Mucosa of descending colon (tissue), 3 donors: ENCODE measurements at regions not wholly inside any gene's neighbourhood (a gene's known extent, or its start where the extent isn't known, plus 50 kb on each side); places are given as distances from the start of the nearest gene placed in this dataset.
A peak's percentile ranks its signal among the peaks of the same experiment; 100 is the strongest.
"Not testable (repeated sequence)": the region's sequence is repeated elsewhere in the genome, so short reads cannot be mapped to it uniquely, and the experiment has no call there.

Source experiments
- ATAC-seq: fragments of 200-7000 bp; cut with Tn5 transposase; one replicate; pipeline ENCODE4 v1.9.1; 2020; ENCODE audit warnings: mild to moderate bottlenecking, moderate library complexity
- DNase-seq, 3 donors: peaks; one replicate each; pipeline ENCODE4 v3.0.0-alpha.2; 2020
- H3K36me3 ChIP-seq: fragments of 200-600 bp; one replicate; pipeline ENCODE4 v1.8.0; 2021; ENCODE audit warnings: low read depth, mild to moderate bottlenecking
- H3K4me1 ChIP-seq: fragments of 200-600 bp; one replicate; pipeline ENCODE4 v1.8.0; 2021; ENCODE audit warnings: low read depth, mild to moderate bottlenecking
- H3K4me3 ChIP-seq: fragments of 200-600 bp; one replicate; pipeline ENCODE4 v1.8.0; 2021; ENCODE audit warnings: mild to moderate bottlenecking
- H3K9me3 ChIP-seq: fragments of 200-600 bp; one replicate; pipeline ENCODE4 v1.8.0; 2021; ENCODE audit warnings: mild to moderate bottlenecking
- CTCF ChIP-seq: fragments of 200-600 bp; IDR thresholded peaks from one replicate; pipeline ENCODE4 v1.8.0; 2022; ENCODE audit warnings: antibody characterized with exemption, mild to moderate bottlenecking
- intact Hi-C, 2 donors: fragments of 100-400 bp; cut with DNase I in 1 of 2; cut with micrococcal nuclease in 1 of 2; formaldehyde crosslinking; loops; one replicate each; pipeline versions ENCODE4 v1.11.0 to v1.11.1; 2022; cut with DNase I, micrococcal nuclease
- donor health status: DM: no; HTN: no; CAD: no; lungs with moderate emphysema.
- donor health status: DM: no; HTN: no; CAD: no.
- donor health status: DM: no; HTN: yes; CAD: no.

GRCh38 chr1:105565006-105565405, 1491.5 kb upstream of the PRMT6 start:
- TF ChIP-seq CTCF, result no peak
- H3K36me3 ChIP-seq, result no peaks in the 10 kb centered on the region
- no peaks in the 10 kb centered on the region for H3K9me3 ChIP-seq
- ATAC-seq, result no peak
- no peak overlapping the region for H3K4me3 ChIP-seq
- no peaks in the 10 kb centered on the region for H3K4me1 ChIP-seq
- intact Hi-C loops, result no loop called here
- DNase-seq, result no peak

- no peaks in the 10 kb centered on the region for H3K36me3 ChIP-seq
- ATAC-seq (no peak), DNase-seq (no peak)
- TF ChIP-seq CTCF, result no peak
- intact Hi-C loops, result no loop called here
- no peaks in the 10 kb centered on the region for H3K4me1 ChIP-seq
- H3K4me3 ChIP-seq, result no peak overlapping the region
- H3K9me3 ChIP-seq, result no peaks in the 10 kb centered on the region
Observed at GRCh38 chr1:105585791-105586190, 1470.7 kb upstream of the PRMT6 start.

GRCh38 chr1:105591681-105592080, 1464.8 kb upstream of the PRMT6 start:
- intact Hi-C loops, result no loop called here
- H3K4me1 ChIP-seq, result no peaks in the 10 kb centered on the region
- DNase-seq (no peak), ATAC-seq (no peak)
- TF ChIP-seq CTCF, result no peak
- no peaks in the 10 kb centered on the region for H3K36me3 ChIP-seq
- no peaks in the 10 kb centered on the region for H3K9me3 ChIP-seq
- H3K4me3 ChIP-seq, result no peak overlapping the region

GRCh38 chr1:105608713-105609112, 1447.8 kb upstream of the PRMT6 start:
- intact Hi-C loops, result no loop called here
- no peak overlapping the region for H3K4me3 ChIP-seq
- no peak for TF ChIP-seq CTCF
- no peak for DNase-seq
- no peaks in the 10 kb centered on the region for H3K4me1 ChIP-seq
- no peak for ATAC-seq
- H3K36me3 ChIP-seq, result no peaks in the 10 kb centered on the region
- H3K9me3 ChIP-seq, result no peaks in the 10 kb centered on the region

GRCh38 chr1:105626276-105626987, 1430.0 kb upstream of the PRMT6 start:
- H3K9me3 ChIP-seq, result no peaks in the 10 kb centered on the region
- intact Hi-C loops, result no loop called here
- no peak overlapping the region for H3K4me3 ChIP-seq
- no peak for TF ChIP-seq CTCF
- no peaks in the 10 kb centered on the region for H3K36me3 ChIP-seq
- peak; percentile 28 to 40 (median 30) for DNase-seq
- peak; percentile 58 for ATAC-seq
- no peaks in the 10 kb centered on the region for H3K4me1 ChIP-seq

GRCh38 chr1:105631153-105631744, 1425.2 kb upstream of the PRMT6 start:
- H3K36me3 ChIP-seq, intact Hi-C loops, H3K9me3 ChIP-seq, ATAC-seq, H3K4me3 ChIP-seq, H3K4me1 ChIP-seq: not testable (repeated sequence)
- peak in 1 of 3 donors; percentile 29 for DNase-seq
